H1 (cell line): ENCODE measurements at regions not wholly inside any gene's neighbourhood (a gene's known extent, or its start where the extent isn't known, plus 50 kb on each side); places are given as distances from the start of the nearest gene placed in this dataset.

Experiments
- CTCF ChIA-PET: fragments of 300-600 bp; sonication (Branson Sonifier 250); formaldehyde crosslinking; loops from one replicate; lab custom pipeline; 2021; ENCODE audit not compliant: partially characterized antibody; lab: Charles Lee
- POLR2A ChIA-PET: fragments of 300-600 bp; sonication (Branson Sonifier 250); formaldehyde crosslinking; loops from one replicate; lab custom pipeline; 2021; ENCODE audit warnings: inconsistent platforms; ENCODE audit not compliant: partially characterized antibody; lab: Charles Lee
- DNase-seq, 2 experiments: peaks; one replicate each; pipeline versions ENCODE4 v3.0.0 to v3.0.0-alpha.2; 2010 to 2022; ENCODE audit warnings: low spot score in 2 of 2, low read depth in 1 of 2, mixed read lengths in 1 of 2
- FAIRE-seq: peaks from 2 replicates; lab custom pipeline; 2011; peaks lifted over from hg19 to GRCh38; lab: Jason Lieb, UNC
- H2AFZ ChIP-seq: 2 replicates; pipeline ENCODE4 v1.8.1; 2012; ENCODE audit warnings: low read length, inconsistent platforms
- H2AK5ac ChIP-seq: 2 replicates; pipeline ENCODE4 v1.6.1; 2013; ENCODE audit warnings: low read depth, low read length
- H2BK120ac ChIP-seq: replicated peaks from 2 replicates; pipeline ENCODE3; 2013; ENCODE audit warnings: low read depth, low read length, inconsistent platforms
- H2BK12ac ChIP-seq: 2 replicates; pipeline ENCODE4 v1.6.1; 2013; ENCODE audit warnings: low read depth, low read length
- H2BK15ac ChIP-seq: 2 replicates; pipeline ENCODE4 v1.6.1; 2013; ENCODE audit warnings: low read length
- H2BK20ac ChIP-seq: 2 replicates; pipeline ENCODE4 v1.6.1; 2013; ENCODE audit warnings: low read length
- H2BK5ac ChIP-seq: 2 replicates; pipeline ENCODE4 v1.6.1; 2013; ENCODE audit warnings: low read depth, low read length
- H3K14ac ChIP-seq: 2 replicates; pipeline ENCODE4 v1.6.1; 2013; ENCODE audit warnings: inconsistent platforms; ENCODE audit not compliant: insufficient read length
- H3K18ac ChIP-seq: 2 replicates; pipeline ENCODE4 v1.6.1; 2013; ENCODE audit warnings: low read length; ENCODE audit errors: extremely low read depth
- H3K23ac ChIP-seq: 2 replicates; pipeline ENCODE4 v1.6.1; 2013; ENCODE audit warnings: inconsistent platforms; ENCODE audit not compliant: insufficient read length
- H3K23me2 ChIP-seq: 2 replicates; pipeline ENCODE4 v1.6.1; 2013; ENCODE audit warnings: low read depth, low read length
- H3K27ac ChIP-seq: 2 replicates; pipeline ENCODE4 v1.6.1; 2011; ENCODE audit warnings: low read depth, low read length, inconsistent platforms
- H3K27me3 ChIP-seq, 4 experiments: replicated peaks in 1 of 4; 1 replicate in 1 of 4; 2 replicates in 3 of 4; pipeline versions ENCODE4 v1.6.1 to v1.8.1; 2011 to 2013; ENCODE audit warnings: low read length in 3 of 4, mild to moderate bottlenecking in 3 of 4, inconsistent platforms in 2 of 4, mixed read lengths in 2 of 4, moderate library complexity in 1 of 4; ENCODE audit not compliant: control insufficient read depth in 3 of 4, insufficient read depth in 3 of 4; ENCODE audit errors: extremely low read depth in 1 of 4
- H3K36me3 ChIP-seq, 4 experiments: 2 replicates each; pipeline versions ENCODE4 v1.6.1 to v1.8.1; 2011 to 2013; ENCODE audit warnings: mild to moderate bottlenecking in 4 of 4, low read length in 3 of 4, moderate library complexity in 2 of 4, control low read depth in 1 of 4, inconsistent platforms in 1 of 4; ENCODE audit not compliant: insufficient read depth in 4 of 4, control insufficient read depth in 2 of 4
- H3K4ac ChIP-seq: replicated peaks from 2 replicates; pipeline ENCODE3; 2013; ENCODE audit warnings: low read length, low read depth, mixed read lengths, inconsistent platforms; ENCODE audit not compliant: insufficient read length
- H3K4me1 ChIP-seq, 4 experiments: replicated peaks in 1 of 4; 1 replicate in 1 of 4; 2 replicates in 3 of 4; pipeline versions ENCODE4 v1.6.1 to v1.8.1; 2011 to 2013; ENCODE audit warnings: low read length in 3 of 4, inconsistent platforms in 2 of 4, mixed read lengths in 1 of 4; ENCODE audit not compliant: insufficient read depth in 4 of 4, control insufficient read depth in 3 of 4
- H3K4me2 ChIP-seq, 2 experiments: 2 replicates each; pipeline versions ENCODE4 v1.6.1 to v1.8.1; 2011 to 2013; ENCODE audit warnings: low read depth in 2 of 2, low read length in 2 of 2, control low read depth in 1 of 2, inconsistent platforms in 1 of 2, mild to moderate bottlenecking in 1 of 2; ENCODE audit not compliant: insufficient read depth in 1 of 2
- H3K4me3 ChIP-seq, 4 experiments: fragments of 200-600, 300-600 bp in 1 of 4; sonication (generic), shearing (Covaris generic), sonication (Bioruptor Twin) in 1 of 4; 2 replicates each; pipeline versions ENCODE4 v1.5.1 to v1.8.1; 2011 to 2016; ENCODE audit warnings: low read length in 4 of 4, low read depth in 3 of 4, control low read depth in 2 of 4, inconsistent platforms in 2 of 4, mild to moderate bottlenecking in 2 of 4, mixed read lengths in 1 of 4, moderate library complexity in 1 of 4; ENCODE audit not compliant: insufficient read depth in 2 of 4; ENCODE audit errors: extremely low read depth in 1 of 4
- H3K56ac ChIP-seq: replicated peaks from 2 replicates; pipeline ENCODE3; 2013; ENCODE audit warnings: low read depth, mild to moderate bottlenecking, mixed read lengths, low read length, inconsistent platforms; ENCODE audit not compliant: insufficient read length
- H3K79me1 ChIP-seq: 2 replicates; pipeline ENCODE4 v1.6.1; 2013; ENCODE audit warnings: low read depth, low read length, control low read depth
- H3K79me2 ChIP-seq, 2 experiments: 2 replicates each; pipeline versions ENCODE4 v1.6.1 to v1.8.1; 2012 to 2013; ENCODE audit warnings: low read length in 2 of 2, mild to moderate bottlenecking in 2 of 2, inconsistent platforms in 1 of 2; ENCODE audit not compliant: insufficient read depth in 2 of 2, control insufficient read depth in 1 of 2
- H3K9ac ChIP-seq, 4 experiments: replicated peaks in 1 of 4; 1 replicate in 1 of 4; 2 replicates in 3 of 4; pipeline versions ENCODE4 v1.6.1 to v1.8.1; 2011 to 2013; ENCODE audit warnings: low read depth in 3 of 4, low read length in 3 of 4, control low read depth in 2 of 4, mild to moderate bottlenecking in 2 of 4, moderate library complexity in 2 of 4, inconsistent platforms in 1 of 4; ENCODE audit errors: extremely low read depth in 1 of 4
- H3K9me3 ChIP-seq, 2 experiments: 2 replicates each; pipeline versions ENCODE4 v1.6.1 to v1.8.1; 2012 to 2013; ENCODE audit warnings: mild to moderate bottlenecking in 2 of 2, moderate library complexity in 2 of 2, control low read depth in 1 of 2, inconsistent platforms in 1 of 2, low read depth in 1 of 2, low read length in 1 of 2, mixed read lengths in 1 of 2; ENCODE audit not compliant: insufficient read depth in 2 of 2
- H4K20me1 ChIP-seq, 2 experiments: replicated peaks in 1 of 2; 2 replicates each; pipeline versions ENCODE3 to v1.8.1; 2011 to 2013; ENCODE audit warnings: inconsistent platforms in 2 of 2, low read length in 2 of 2, mild to moderate bottlenecking in 1 of 2; ENCODE audit not compliant: insufficient read depth in 2 of 2, control insufficient read depth in 1 of 2
- H4K5ac ChIP-seq: 2 replicates; pipeline ENCODE4 v1.6.1; 2013; ENCODE audit warnings: low read length, low read depth, mixed read lengths, inconsistent platforms; ENCODE audit not compliant: insufficient read length
- H4K8ac ChIP-seq: 2 replicates; pipeline ENCODE4 v1.8.0; 2013; ENCODE audit warnings: mild to moderate bottlenecking, moderate library complexity, low read length, inconsistent platforms; ENCODE audit not compliant: insufficient read depth; ENCODE audit errors: extremely low read depth
- H4K91ac ChIP-seq: replicated peaks from 2 replicates; pipeline ENCODE3; 2013; ENCODE audit warnings: low read length, mixed read lengths, inconsistent platforms; ENCODE audit not compliant: insufficient read length
- WGBS, 2 experiments: shearing (Covaris generic) in 1 of 2; methylation state at CpG; one replicate each; pipeline versions ENCODE4 v1.1.6 to v1.1.7; 2013 to 2015; ENCODE audit warnings: low lambda C conversion rate in 2 of 2, mixed read lengths in 2 of 2, inconsistent platforms in 1 of 2, low coverage in 1 of 2, missing lambda C conversion rate in 1 of 2; ENCODE audit not compliant: insufficient replicate concordance in 2 of 2, insufficient coverage in 1 of 2, insufficient read length in 1 of 2; ENCODE audit errors: extremely low coverage in 1 of 2, missing lambda C conversion rate in 1 of 2; 5-methylcytosine and 5-hydroxymethylcytosine counted together

DNA sequence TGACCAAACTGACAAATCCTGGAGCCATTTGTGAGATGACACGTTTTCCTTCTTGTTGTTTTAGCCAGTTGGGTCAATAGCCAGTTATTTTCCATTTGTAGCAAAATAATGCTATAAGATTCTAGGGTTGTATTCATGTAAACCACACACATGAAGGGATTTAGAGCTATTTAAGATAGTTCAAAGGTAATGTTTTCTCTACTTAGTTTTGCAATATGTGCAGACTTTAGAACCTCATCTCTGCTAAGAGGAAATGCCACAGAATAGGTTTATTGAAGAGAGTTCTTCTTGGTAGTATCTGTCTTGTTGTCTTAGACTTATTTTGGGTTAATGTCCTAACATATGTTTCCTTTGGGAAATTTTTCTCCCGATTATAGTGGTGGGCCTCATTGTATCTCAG is 213.5 kb upstream of the RIMS1 start:
- Histone ChIP-seq H3K79me2 (no peaks in the 10 kb centered on the region), H2BK5ac (no peak overlapping the region), H3K27me3 (no peaks in the 10 kb centered on the region), H2BK12ac (no peak overlapping the region), H3K27ac (no peak overlapping the region), H3K4ac (no peak overlapping the region), H3K23ac (no peak overlapping the region), H3K56ac (no peak overlapping the region), H3K9me3 (no peaks in the 10 kb centered on the region), H2BK120ac (no peak overlapping the region), H2AFZ (no peak overlapping the region), H3K4me2 (no peak overlapping the region), H2BK20ac (no peak overlapping the region), H4K91ac (no peak overlapping the region), H2AK5ac (no peak overlapping the region), H4K8ac (no peak overlapping the region), H3K14ac (no peak overlapping the region), H4K5ac (no peak overlapping the region), H3K36me3 (no peaks in the 10 kb centered on the region), H3K9ac (no peak overlapping the region), H4K20me1 (no peaks in the 10 kb centered on the region), H2BK15ac (no peak overlapping the region), H3K23me2 (no peaks in the 10 kb centered on the region), H3K79me1 (no peaks in the 10 kb centered on the region), H3K4me3 (no peak overlapping the region), H3K18ac (no peak overlapping the region), H3K4me1 (no peaks in the 10 kb centered on the region; a peak in 2 of 7 replicates)
- ChIA-PET POLR2A (interaction anchor here (0.6 kb wide), 1 partner anchor 991 kb away, joined by 3 read pairs; no protein-coding TSS in a partner anchor), CTCF (interaction anchor here (1.0 to 1.2 kb wide), 2 partner anchors 8 to 51 kb away, joined by 3 to 4 read pairs; no protein-coding TSS in a partner anchor)
- FAIRE-seq = no peak
- DNase-seq = no peak
- 79% methylated on average over 2 of the region's 2 CpGs; no CpG with 5 or more reads in 1 of the 2 experiments for WGBS, 2 experiments
